Liver (tissue), 3 donors: ENCODE measurements at regions not wholly inside any gene's neighbourhood (a gene's known extent, or its start where the extent isn't known, plus 50 kb on each side); places are given as distances from the start of the nearest gene placed in this dataset.

Experiments
- CTCF ChIP-seq: fragments of 150-350 bp; IDR thresholded peaks from 2 replicates; pipeline ENCODE4 v1.5.1; 2017; ENCODE audit warnings: improper control_type of control experiment, low read depth, low read length; ENCODE audit not compliant: missing input control
- GABPA ChIP-seq, 2 donors: IDR thresholded peaks in 1 of 2; conservative IDR thresholded peaks in 1 of 2; 2 replicates each; pipeline ENCODE4 v1.6.1; 2016; ENCODE audit warnings: antibody characterized with exemption in 2 of 2, mild to moderate bottlenecking in 1 of 2, moderate library complexity in 1 of 2
- JUND ChIP-seq, 2 donors: IDR thresholded peaks; 2 replicates each; pipeline ENCODE4 v1.6.1; 2016; ENCODE audit warnings: antibody characterized with exemption in 2 of 2
- NR2F2 ChIP-seq: IDR thresholded peaks from 2 replicates; pipeline ENCODE4 v1.6.1; 2016; ENCODE audit warnings: antibody characterized with exemption
- RAD21 ChIP-seq, 2 donors: IDR thresholded peaks; 2 replicates each; pipeline ENCODE4 v1.6.1; 2016; ENCODE audit warnings: antibody characterized with exemption in 2 of 2, mild to moderate bottlenecking in 2 of 2
- TAF1 ChIP-seq: conservative IDR thresholded peaks from 2 replicates; pipeline ENCODE4 v1.6.1; 2016; ENCODE audit warnings: antibody characterized with exemption, mild to moderate bottlenecking
- YY1 ChIP-seq: IDR thresholded peaks from 2 replicates; pipeline ENCODE4 v1.6.1; 2016; ENCODE audit warnings: antibody characterized with exemption, mild to moderate bottlenecking
- TF ChIP-seq, protein P1 (sequence below): IDR thresholded peaks from 2 replicates; pipeline ENCODE4 v1.6.1; 2016; ENCODE audit warnings: antibody characterized with exemption
- TF ChIP-seq, protein P2 (sequence below): IDR thresholded peaks from 2 replicates; pipeline ENCODE4 v1.6.1; 2016; ENCODE audit warnings: antibody characterized with exemption
- TF ChIP-seq, protein P3 (sequence below): IDR thresholded peaks from 2 replicates; pipeline ENCODE4 v1.6.1; 2016; ENCODE audit warnings: antibody characterized with exemption
- donor health status: healthy.
- donor health status: healthy.

DNA sequence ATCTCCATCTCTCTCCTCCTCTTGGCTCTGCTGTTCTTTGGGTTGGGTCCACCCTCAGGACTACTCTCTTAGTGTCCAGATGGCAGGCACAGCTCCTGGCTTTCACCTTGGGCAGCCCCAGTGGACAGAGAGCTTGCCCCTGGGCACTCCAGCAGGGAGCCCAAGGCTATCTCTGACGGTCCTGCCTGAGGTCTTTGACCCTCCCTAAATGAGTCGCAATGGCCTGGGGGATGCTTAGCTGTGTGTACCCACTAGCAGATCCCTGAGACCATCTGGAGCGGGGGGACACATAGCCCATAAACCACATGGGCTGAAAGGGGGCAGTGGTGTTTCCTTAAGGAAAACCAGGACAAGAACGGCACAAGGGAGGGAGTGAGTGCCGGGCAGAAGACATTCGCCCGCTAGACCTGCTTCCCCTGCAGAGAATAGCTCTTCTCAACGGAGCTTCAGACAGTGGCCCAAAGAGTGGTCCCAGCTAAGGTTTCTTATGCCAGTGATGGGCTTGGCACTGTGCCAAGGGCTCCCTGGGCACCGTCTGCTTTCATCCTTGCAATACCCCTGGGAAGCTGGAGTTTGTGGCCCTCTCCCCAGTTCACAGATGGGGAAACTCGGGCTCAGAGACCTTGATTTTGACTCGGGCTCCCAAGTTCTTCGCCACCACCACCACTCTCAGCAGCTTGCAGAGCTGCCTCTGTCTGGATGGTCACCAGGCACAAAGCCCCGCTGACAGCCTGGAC lies 53.9 kb upstream of the ANO1 start:
- TF ChIP-seq NR2F2 (no peak), TAF1 (no peak), CTCF (no peak), GABPA (IDR thresholded peaks at IDR 0.05 in 1 of 2, conservative IDR thresholded peaks at IDR 0.05 in 1 of 2) (no peak), RAD21 (IDR thresholded peaks at IDR 0.05) (no peak), YY1 (no peak), JUND (IDR thresholded peaks at IDR 0.05) (no peak)
- TF ChIP-seq, protein P1, sequence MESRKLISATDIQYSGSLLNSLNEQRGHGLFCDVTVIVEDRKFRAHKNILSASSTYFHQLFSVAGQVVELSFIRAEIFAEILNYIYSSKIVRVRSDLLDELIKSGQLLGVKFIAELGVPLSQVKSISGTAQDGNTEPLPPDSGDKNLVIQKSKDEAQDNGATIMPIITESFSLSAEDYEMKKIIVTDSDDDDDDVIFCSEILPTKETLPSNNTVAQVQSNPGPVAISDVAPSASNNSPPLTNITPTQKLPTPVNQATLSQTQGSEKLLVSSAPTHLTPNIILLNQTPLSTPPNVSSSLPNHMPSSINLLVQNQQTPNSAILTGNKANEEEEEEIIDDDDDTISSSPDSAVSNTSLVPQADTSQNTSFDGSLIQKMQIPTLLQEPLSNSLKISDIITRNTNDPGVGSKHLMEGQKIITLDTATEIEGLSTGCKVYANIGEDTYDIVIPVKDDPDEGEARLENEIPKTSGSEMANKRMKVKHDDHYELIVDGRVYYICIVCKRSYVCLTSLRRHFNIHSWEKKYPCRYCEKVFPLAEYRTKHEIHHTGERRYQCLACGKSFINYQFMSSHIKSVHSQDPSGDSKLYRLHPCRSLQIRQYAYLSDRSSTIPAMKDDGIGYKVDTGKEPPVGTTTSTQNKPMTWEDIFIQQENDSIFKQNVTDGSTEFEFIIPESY: no peak
- TF ChIP-seq, protein P2, sequence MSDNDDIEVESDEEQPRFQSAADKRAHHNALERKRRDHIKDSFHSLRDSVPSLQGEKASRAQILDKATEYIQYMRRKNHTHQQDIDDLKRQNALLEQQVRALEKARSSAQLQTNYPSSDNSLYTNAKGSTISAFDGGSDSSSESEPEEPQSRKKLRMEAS: no peak
- TF ChIP-seq, protein P3, sequence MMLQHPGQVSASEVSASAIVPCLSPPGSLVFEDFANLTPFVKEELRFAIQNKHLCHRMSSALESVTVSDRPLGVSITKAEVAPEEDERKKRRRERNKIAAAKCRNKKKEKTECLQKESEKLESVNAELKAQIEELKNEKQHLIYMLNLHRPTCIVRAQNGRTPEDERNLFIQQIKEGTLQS: no peak
